ENCODE measurements at regions not wholly inside any gene's neighbourhood (a gene's known extent, or its start where the extent isn't known, plus 50 kb on each side); places are given as distances from the start of the nearest gene placed in this dataset.

GRCh38 chr10:29869593-29869992 lies 189.8 kb downstream of the JCAD start:
- Histone ChIP-seq H3K79me2 (ENCODE audit: control insufficient read depth, insufficient read depth, low read length) (no peaks in the 10 kb centered on the region), H3K27ac (ENCODE audit: control insufficient read depth, insufficient read depth) (no peak overlapping the region), H4K20me1 (ENCODE audit: control insufficient read depth, insufficient read depth) (no peaks in the 10 kb centered on the region), H3K4me2 (ENCODE audit: control insufficient read depth, insufficient read depth) (no peak overlapping the region), H2AFZ (ENCODE audit: control insufficient read depth, low read depth, low read length) (no peak overlapping the region), H3K4me1 (ENCODE audit: control insufficient read depth, insufficient read depth, low read length) (no peaks in the 10 kb centered on the region), H3K36me3 (ENCODE audit: control insufficient read depth in 2 of 2, insufficient read depth in 2 of 2, low read length in 1 of 2) (no peaks in the 10 kb centered on the region), H3K4me3 (no peak overlapping the region), H3K9me3 (replicated peaks; ENCODE audit: control insufficient read depth, insufficient read depth, low read length) (no peaks in the 10 kb centered on the region), H3K9ac (ENCODE audit: control insufficient read depth, insufficient read depth, low read length) (no peak overlapping the region), H3K27me3 (replicated peaks in 1 of 2; ENCODE audit: control insufficient read depth in 2 of 2, insufficient read depth in 2 of 2, low read length in 1 of 2) (no peaks in the 10 kb centered on the region; a peak in 2 of 4 replicates)
- in situ Hi-C loops (cut with MboI) = no loop called here
- RAD21 ChIA-PET (ENCODE audit: unreplicated experiment) = no interaction called here
- SMC1A ChIA-PET (ENCODE audit: uncharacterized antibody, unreplicated experiment) = no interaction called here
- WGBS (ENCODE audit: insufficient coverage, insufficient replicate concordance, low lambda C conversion rate, missing lambda C conversion rate) = 63% methylated on average over 6 of the region's 6 CpGs
- CTCF ChIA-PET = no interaction called here
- intact Hi-C loops (cut with micrococcal nuclease; ENCODE audit: unreplicated experiment) = no loop called here
- DNase-seq (ENCODE audit: low read depth, low spot score) = no peak
- no peak for FAIRE-seq
- POLR2A ChIA-PET = no interaction called here
- BruUV-seq (replicated peaks) = no TSS peak
- no peak for ATAC-seq
- TF ChIP-seq FOXM1 (IDR thresholded peaks at IDR 0.05; ENCODE audit: low read depth, low read length) (no peak), CREB1 (IDR thresholded peaks at IDR 0.05; ENCODE audit: low read depth) (no peak), CBX3 (IDR thresholded peaks at IDR 0.05; ENCODE audit: borderline replicate concordance, low read depth) (no peak), BACH1 (IDR thresholded peaks at IDR 0.05; ENCODE audit: borderline replicate concordance) (no peak), HDGF (IDR thresholded peaks at IDR 0.05) (no peak), RBBP5 (conservative IDR thresholded peaks at IDR 0.05) (no peak), E4F1 (IDR thresholded peaks at IDR 0.05; ENCODE audit: borderline replicate concordance, partially characterized antibody) (no peak), HSF1 (IDR thresholded peaks at IDR 0.05; ENCODE audit: low read depth, low read length) (no peak), PML (IDR thresholded peaks at IDR 0.05; ENCODE audit: low read length) (no peak)
